Heart left ventricle (tissue), 13 donors: ENCODE measurements at regions not wholly inside any gene's neighbourhood (a gene's known extent, or its start where the extent isn't known, plus 50 kb on each side); places are given as distances from the start of the nearest gene placed in this dataset.

Experiments used
- POLR2A ChIP-seq, 2 donors: fragments of 450-650 bp; IDR thresholded peaks; one replicate each; pipeline ENCODE4 v1.6.1; 2017; ENCODE audit warnings: antibody characterized with exemption in 2 of 2, mild to moderate bottlenecking in 2 of 2, moderate library complexity in 2 of 2
- TF ChIP-seq, protein P1 (sequence below), 12 donors: fragments of 200-600 bp; sonication (generic) in 4 of 12; IDR thresholded peaks; one replicate each; pipeline versions ENCODE4 v1.5.0 to v1.8.0; 2018 to 2022; ENCODE audit warnings: antibody characterized with exemption in 12 of 12, mild to moderate bottlenecking in 5 of 12
- donor health status: ischemic (EF 13 %, LVEDD 7.1; RV severe dilation, severe dysfunction).
- donor health status: DM: no; HTN: yes; CAD: no.
- donor health status: DM: no; HTN: no; CAD: no.
- donor health status: ischemic (EF 25% LVEDD 6.9; RV normal size, moderate dysfunction).
- donor health status: ischemic (EF 25% LVEDD 5.7; RV mildly dilated, moderate dysfunction).
- donor health status: ischemic (EF 35%, LVEDD 5.7; RV mildly dilated, moderate dysfunction).
- donor health status: nonischemic (EF 11% LVEDD 7.7; RV severe dilation, severe dysfunction).
- donor health status: DM: yes; HTN: yes; CAD: no.
- donor health status: PGD.
- donor health status: ischemic (EF 29% LVEDD 5.4; RV normal size, mild dysfunction).
- donor health status: nonischemic (EF 23%, LVEDD 6.1; RV moderate dilation, normal function).

DNA sequence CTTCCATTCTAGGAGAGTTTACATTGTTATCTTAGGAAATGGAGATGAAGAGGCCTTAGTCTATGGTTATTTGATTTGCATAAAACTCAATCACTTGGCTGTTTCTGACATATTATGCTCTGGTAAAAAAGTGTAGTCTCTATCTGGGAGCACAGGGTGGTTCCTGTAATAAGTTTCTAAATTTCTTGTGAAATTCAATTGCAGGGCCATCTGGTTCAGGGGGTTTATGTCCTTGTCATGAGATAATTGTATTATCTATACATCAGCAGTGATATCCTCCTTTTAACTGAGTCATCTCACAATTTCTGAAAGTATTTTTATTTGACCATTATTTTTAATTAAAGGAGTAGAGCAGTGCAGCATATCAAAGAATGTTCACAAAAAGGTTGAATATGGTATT lies 203.3 kb downstream of the MFSD1 start:
- TF ChIP-seq, protein P1, sequence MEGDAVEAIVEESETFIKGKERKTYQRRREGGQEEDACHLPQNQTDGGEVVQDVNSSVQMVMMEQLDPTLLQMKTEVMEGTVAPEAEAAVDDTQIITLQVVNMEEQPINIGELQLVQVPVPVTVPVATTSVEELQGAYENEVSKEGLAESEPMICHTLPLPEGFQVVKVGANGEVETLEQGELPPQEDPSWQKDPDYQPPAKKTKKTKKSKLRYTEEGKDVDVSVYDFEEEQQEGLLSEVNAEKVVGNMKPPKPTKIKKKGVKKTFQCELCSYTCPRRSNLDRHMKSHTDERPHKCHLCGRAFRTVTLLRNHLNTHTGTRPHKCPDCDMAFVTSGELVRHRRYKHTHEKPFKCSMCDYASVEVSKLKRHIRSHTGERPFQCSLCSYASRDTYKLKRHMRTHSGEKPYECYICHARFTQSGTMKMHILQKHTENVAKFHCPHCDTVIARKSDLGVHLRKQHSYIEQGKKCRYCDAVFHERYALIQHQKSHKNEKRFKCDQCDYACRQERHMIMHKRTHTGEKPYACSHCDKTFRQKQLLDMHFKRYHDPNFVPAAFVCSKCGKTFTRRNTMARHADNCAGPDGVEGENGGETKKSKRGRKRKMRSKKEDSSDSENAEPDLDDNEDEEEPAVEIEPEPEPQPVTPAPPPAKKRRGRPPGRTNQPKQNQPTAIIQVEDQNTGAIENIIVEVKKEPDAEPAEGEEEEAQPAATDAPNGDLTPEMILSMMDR (IDR thresholded peaks at IDR 0.05), result no peak
- no peak for TF ChIP-seq POLR2A (IDR thresholded peaks at IDR 0.05)
